SJSA1 (cell line): ENCODE measurements at regions not wholly inside any gene's neighbourhood (a gene's known extent, or its start where the extent isn't known, plus 50 kb on each side); places are given as distances from the start of the nearest gene placed in this dataset.

ENCODE experiments used
- DNase-seq, 2 experiments: peaks; one replicate each; pipeline ENCODE4 v3.0.0-alpha.2; 2015 to 2020; ENCODE audit warnings: low spot score in 2 of 2, low read depth in 1 of 2
- H3K27ac ChIP-seq: fragments of 250-450 bp; sonication (Bioruptor Pico); 2 replicates; pipeline ENCODE4 v1.5.1; 2020; ENCODE audit warnings: mild to moderate bottlenecking, moderate library complexity
- H3K27me3 ChIP-seq: fragments of 250-450 bp; sonication (Bioruptor Pico); replicated peaks from 2 replicates; pipeline ENCODE4 v1.5.1; 2020; ENCODE audit warnings: mild to moderate bottlenecking, moderate library complexity
- H3K36me3 ChIP-seq: fragments of 250-450 bp; sonication (Bioruptor Pico); 2 replicates; pipeline ENCODE4 v1.5.1; 2020; ENCODE audit warnings: mild to moderate bottlenecking
- H3K4me1 ChIP-seq: fragments of 250-450 bp; sonication (Bioruptor Pico); replicated peaks from 2 replicates; pipeline ENCODE4 v1.6.1; 2021; ENCODE audit warnings: mild to moderate bottlenecking
- H3K4me3 ChIP-seq: fragments of 250-450 bp; sonication (Bioruptor Pico); 2 replicates; pipeline ENCODE4 v1.5.1; 2020; ENCODE audit warnings: mild to moderate bottlenecking
- H3K9me3 ChIP-seq: fragments of 250-450 bp; sonication (Bioruptor Pico); replicated peaks from 2 replicates; pipeline ENCODE4 v1.5.1; 2020; ENCODE audit warnings: mild to moderate bottlenecking

GRCh38 chr1:25034736-25035522 is 104.9 kb upstream of the RUNX3 start:
- no peaks in the 10 kb centered on the region for H3K27me3 ChIP-seq
- H3K36me3 ChIP-seq: no peaks in the 10 kb centered on the region
- H3K27ac ChIP-seq: no peak overlapping the region
- H3K4me1 ChIP-seq: no peaks in the 10 kb centered on the region
- no peak for DNase-seq
- no peaks in the 10 kb centered on the region for H3K9me3 ChIP-seq
- no peak overlapping the region for H3K4me3 ChIP-seq

GRCh38 chr1:25033828-25034705 is 104.0 kb upstream of the RUNX3 start:
- DNase-seq: no peak
- no peaks in the 10 kb centered on the region for H3K9me3 ChIP-seq
- no peaks in the 10 kb centered on the region for H3K4me1 ChIP-seq
- no peak overlapping the region for H3K4me3 ChIP-seq
- H3K36me3 ChIP-seq: no peaks in the 10 kb centered on the region
- H3K27me3 ChIP-seq: no peaks in the 10 kb centered on the region
- no peak overlapping the region for H3K27ac ChIP-seq

DNA sequence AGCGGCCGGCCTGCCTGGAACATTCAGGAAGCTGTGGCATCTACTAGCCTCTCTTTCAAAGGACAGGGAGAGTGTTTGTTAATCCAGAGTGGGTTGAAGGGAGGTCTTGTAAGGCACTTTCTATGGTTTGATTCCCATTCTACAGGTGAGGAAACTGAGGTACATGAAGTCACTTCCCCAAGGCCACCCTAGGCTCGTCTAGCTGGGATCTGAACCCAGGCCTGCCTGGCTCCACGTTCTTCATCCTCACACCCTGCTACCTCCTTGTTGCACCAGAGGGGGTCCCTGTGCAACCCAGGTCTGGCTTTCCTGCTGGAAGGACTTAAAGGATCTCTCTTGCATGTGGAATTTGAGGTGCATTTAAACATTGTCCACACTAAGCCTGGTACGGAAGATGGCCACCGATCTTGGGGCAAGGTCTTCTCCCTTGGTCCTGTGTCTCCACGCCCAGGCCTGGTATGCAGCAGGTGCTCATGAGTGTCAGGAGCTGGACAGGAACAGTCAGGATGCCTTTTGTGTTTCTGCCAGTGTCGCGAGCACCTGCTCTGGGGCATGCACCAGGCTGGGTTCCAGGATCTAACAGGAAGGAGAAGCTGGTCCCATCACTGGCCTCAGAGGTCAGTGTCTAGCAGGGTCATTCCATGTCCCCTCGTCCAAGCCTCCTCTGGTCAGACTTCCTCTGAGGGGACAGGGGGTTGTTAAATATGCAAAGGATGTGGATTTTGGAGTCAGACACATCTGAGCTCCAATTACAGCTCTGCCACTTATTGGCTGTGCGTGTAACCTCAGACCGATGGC is 103.2 kb upstream of the RUNX3 start:
- no peaks in the 10 kb centered on the region for H3K36me3 ChIP-seq
- no peaks in the 10 kb centered on the region for H3K27me3 ChIP-seq
- H3K4me1 ChIP-seq: no peaks in the 10 kb centered on the region
- DNase-seq: no peak
- H3K4me3 ChIP-seq: no peak overlapping the region
- no peaks in the 10 kb centered on the region for H3K9me3 ChIP-seq
- H3K27ac ChIP-seq: no peak overlapping the region

GRCh38 chr1:25031966-25032667 is 102.0 kb upstream of the RUNX3 start:
- no peak overlapping the region for H3K4me3 ChIP-seq
- no peaks in the 10 kb centered on the region for H3K4me1 ChIP-seq
- no peaks in the 10 kb centered on the region for H3K36me3 ChIP-seq
- H3K27ac ChIP-seq: no peak overlapping the region
- DNase-seq: no peak
- H3K9me3 ChIP-seq: no peaks in the 10 kb centered on the region
- H3K27me3 ChIP-seq: no peaks in the 10 kb centered on the region

GRCh38 chr1:25031601-25031965 is 101.5 kb upstream of the RUNX3 start:
- Histone ChIP-seq H3K4me3 (no peak overlapping the region), H3K4me1 (no peaks in the 10 kb centered on the region), H3K36me3 (no peaks in the 10 kb centered on the region), H3K27me3 (no peaks in the 10 kb centered on the region), H3K9me3 (no peaks in the 10 kb centered on the region), H3K27ac (no peak overlapping the region)
- no peak for DNase-seq

- H3K36me3 ChIP-seq: no peaks in the 10 kb centered on the region
- no peaks in the 10 kb centered on the region for H3K9me3 ChIP-seq
- no peak overlapping the region for H3K27ac ChIP-seq
- H3K27me3 ChIP-seq: no peaks in the 10 kb centered on the region
- no peak for DNase-seq
- H3K4me1 ChIP-seq: no peaks in the 10 kb centered on the region
- no peak overlapping the region for H3K4me3 ChIP-seq
These were observed 100.9 kb upstream of the RUNX3 start for GRCh38 chr1:25030674-25031589.

DNA sequence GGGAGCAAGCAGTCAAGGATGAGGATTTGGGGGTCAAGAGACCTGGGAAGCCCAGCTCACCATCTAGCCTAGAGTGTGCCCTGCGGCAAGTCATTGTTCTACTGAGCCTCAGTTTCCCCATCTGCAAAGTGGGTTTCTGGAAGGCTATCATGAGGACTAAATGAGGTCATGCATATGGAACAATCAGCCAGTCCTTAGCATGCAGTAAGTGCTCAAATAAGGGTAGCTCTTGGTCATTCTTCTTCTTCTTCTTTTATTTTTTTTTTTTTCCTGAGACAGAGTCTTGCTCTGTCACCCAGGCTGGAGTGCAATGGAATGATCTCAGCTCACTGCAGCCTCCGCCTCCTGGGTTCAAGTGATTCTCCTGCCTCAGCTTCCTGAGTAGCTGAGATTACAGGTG is 99.9 kb upstream of the RUNX3 start:
- Histone ChIP-seq H3K36me3 (no peaks in the 10 kb centered on the region), H3K27ac (no peak overlapping the region), H3K4me1 (no peaks in the 10 kb centered on the region), H3K27me3 (no peaks in the 10 kb centered on the region), H3K9me3 (no peaks in the 10 kb centered on the region), H3K4me3 (no peak overlapping the region)
- DNase-seq: no peak

GRCh38 chr1:25028907-25029599 is 99.0 kb upstream of the RUNX3 start:
- Histone ChIP-seq H3K27ac (no peak overlapping the region), H3K9me3 (no peaks in the 10 kb centered on the region), H3K27me3 (no peaks in the 10 kb centered on the region), H3K4me3 (no peak overlapping the region), H3K36me3 (no peaks in the 10 kb centered on the region), H3K4me1 (no peaks in the 10 kb centered on the region)
- no peak for DNase-seq

DNA sequence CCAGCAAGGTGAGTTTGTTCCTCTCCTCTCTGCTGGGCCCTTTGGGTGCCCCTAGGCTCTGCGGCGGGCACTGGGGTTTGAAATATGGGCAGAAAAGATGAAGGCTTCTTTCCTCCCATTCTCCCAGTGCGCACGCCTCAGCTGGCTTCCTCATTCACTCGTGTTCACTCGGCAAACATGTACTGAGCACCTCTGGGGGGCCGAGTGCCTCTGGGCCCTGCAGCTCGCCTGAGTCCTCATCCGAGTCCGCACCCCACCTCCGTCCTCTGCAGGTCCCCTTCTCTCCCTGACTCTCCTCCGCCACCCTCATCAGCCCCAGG is 98.5 kb upstream of the RUNX3 start:
- Histone ChIP-seq H3K9me3 (no peaks in the 10 kb centered on the region), H3K36me3 (no peaks in the 10 kb centered on the region), H3K4me3 (no peak overlapping the region), H3K4me1 (no peaks in the 10 kb centered on the region; the same call in 1 of the 2 replicates), H3K27me3 (no peaks in the 10 kb centered on the region), H3K27ac (no peak overlapping the region)
- DNase-seq: no peak

DNA sequence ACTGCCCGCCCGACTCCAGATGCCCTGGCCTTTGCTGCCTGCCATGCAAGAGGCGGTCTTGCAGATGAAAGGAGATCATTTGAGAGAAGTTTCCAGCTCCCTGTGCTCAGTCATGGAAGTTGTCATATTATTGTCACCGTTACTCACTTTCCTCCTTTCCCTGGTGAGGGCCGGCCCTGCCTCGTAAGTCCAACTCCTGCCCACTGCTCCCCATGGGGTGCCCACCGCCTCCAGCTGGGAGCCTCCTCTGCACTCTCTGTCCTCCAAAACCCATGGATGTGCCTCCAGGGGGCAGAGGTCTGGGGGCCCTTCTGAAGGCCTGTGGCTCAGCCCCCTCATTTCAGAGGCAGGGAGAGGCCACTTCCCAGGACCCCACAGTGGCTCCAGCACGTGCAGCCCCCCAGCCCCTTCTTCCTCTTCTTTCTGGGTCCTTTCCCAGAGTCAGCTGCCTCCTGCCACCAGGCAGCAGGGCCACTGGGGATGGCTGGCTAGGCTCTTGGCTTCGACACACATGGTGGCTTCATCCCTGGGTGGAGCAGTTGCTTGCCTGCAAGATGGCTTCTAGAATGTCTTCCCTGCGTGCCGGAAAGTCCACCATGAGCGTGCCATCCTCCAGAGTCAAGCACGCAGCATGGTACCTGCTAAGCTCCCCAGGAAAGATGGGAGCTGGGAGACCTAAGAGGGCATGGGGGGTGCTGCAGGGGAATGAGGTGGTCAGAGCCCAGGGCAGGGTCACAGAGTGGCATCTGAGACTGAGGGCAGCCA is 97.9 kb upstream of the RUNX3 start:
- H3K27me3 ChIP-seq: no peaks in the 10 kb centered on the region
- no peak overlapping the region for H3K27ac ChIP-seq
- DNase-seq: no peak
- H3K4me3 ChIP-seq: no peak overlapping the region
- no peaks in the 10 kb centered on the region for H3K9me3 ChIP-seq
- H3K36me3 ChIP-seq: no peaks in the 10 kb centered on the region
- peaks cover 5% of the 10 kb centered on the region for H3K4me1 ChIP-seq

GRCh38 chr1:25026730-25027450 is 96.8 kb upstream of the RUNX3 start:
- peaks cover 15% of the 10 kb centered on the region for H3K4me1 ChIP-seq
- H3K27ac ChIP-seq: no peak overlapping the region
- no peak overlapping the region for H3K4me3 ChIP-seq
- DNase-seq: no peak
- no peaks in the 10 kb centered on the region for H3K36me3 ChIP-seq
- H3K27me3 ChIP-seq: no peaks in the 10 kb centered on the region
- H3K9me3 ChIP-seq: no peaks in the 10 kb centered on the region
